ENCODE measurements at regions not wholly inside any gene's neighbourhood (a gene's known extent, or its start where the extent isn't known, plus 50 kb on each side); places are given as distances from the start of the nearest gene placed in this dataset.

- no peak for DNase-seq
Measured at GRCh38 chr20:22922987-22923386, 112.1 kb upstream of the SSTR4 start.

DNA sequence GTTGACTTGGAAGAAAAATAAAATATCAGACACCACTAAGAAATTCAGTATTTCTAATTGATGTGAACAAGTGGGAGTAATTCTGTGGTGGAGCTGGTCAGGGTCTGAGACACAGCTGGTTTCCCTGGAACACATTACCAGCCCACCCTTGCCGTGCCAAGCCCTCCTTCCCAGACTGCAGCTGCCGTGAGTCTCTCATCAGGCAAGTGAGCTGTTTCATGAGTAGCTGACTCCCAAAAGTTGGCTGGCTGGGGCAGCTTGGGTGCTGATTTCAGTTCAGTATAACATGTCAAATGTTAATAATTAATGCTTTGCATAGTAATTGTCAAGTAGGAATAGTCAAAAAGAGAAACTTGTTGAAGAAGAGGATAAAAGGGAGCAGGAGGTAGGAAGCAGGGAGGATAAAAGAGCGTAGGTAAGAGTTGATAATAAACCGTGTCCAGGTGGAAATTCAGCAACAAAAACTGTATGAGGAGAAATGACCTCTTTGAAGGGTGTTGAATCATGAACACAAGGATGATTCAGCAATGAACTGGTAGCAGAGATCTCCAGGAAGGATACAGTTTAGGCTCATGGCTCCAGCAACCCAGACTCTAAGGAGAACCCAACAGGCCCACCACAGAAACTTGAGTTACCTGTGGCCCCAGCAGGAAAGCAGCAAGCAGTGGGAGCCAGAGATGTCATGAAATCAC, 110.9 kb upstream of the SSTR4 start:
- DNase-seq: no peak

DNA sequence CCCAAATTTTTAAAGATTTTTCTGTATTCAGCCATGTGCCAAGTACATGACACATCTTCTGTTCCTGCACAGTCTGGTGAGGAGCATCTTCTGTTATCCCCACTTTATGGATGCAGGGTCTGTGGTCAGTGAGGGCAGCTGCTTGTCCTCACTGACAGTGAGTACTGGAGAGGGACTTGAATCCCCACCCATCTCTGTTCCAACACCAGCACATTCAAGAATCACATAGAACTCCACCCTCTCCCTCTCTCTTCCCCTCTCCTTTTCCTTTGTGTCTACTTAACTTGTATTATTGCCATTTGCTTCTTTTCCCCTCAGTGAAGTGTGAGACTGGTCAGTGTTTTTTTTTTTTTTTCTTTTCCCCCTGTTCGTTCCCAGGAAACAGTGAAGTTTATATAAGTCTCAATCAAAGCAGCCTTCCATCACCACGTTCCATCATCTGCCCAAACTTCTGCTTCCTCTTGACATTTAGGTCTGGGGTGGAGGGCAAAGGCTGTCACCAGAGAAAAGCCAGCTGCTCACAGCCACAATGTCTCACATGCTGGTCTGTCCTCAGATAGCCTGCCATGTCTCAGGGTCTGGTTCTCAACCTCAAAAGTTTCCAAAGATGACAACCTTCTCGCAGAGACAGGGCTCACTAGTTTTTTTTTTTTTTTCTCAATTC, 110.0 kb upstream of the SSTR4 start:
- DNase-seq: no peak

DNA sequence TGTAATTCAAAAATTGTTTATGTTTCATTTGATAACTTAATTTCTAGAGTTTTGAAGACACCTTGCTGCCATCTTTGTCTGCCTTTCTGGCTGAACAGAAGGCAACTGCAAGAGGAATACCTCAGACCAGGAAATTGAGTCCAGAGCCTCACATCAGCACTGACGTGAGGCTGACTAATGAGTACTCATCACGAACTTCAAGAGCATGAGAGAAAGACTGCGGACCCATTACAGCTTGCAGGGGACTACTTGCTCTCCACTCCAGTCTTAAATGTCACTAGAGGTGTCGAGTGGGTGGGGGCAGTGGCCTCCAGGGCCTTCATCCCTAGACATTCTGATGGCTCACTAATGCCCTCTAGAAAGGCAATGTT, 109.5 kb upstream of the SSTR4 start:
- no peak for DNase-seq

DNA sequence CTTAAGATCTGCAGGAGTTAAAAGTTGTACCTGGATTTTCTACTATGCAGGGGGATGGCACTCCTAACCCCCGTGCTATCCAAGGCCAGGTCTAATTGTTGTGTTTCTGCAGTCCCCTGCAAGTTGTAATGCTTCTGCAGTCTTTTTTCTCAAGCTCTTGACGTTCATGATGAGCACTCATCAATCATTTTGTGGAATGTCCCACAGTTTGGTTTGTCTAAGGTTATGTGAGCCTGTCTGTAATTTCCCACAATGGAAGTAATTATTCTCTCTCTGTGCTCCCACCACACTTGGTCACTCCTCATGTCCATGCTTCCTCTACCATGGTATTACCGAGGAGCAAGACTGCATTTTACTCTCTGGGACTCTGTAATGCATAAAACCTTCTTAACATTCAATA, 107.6 kb upstream of the SSTR4 start:
- DNase-seq: no peak

- DNase-seq: no peak
Measured at GRCh38 chr20:22928679-22929078, 106.4 kb upstream of the SSTR4 start.

GRCh38 chr20:22929661-22930060, 105.5 kb upstream of the SSTR4 start:
- DNase-seq: no peak

DNA sequence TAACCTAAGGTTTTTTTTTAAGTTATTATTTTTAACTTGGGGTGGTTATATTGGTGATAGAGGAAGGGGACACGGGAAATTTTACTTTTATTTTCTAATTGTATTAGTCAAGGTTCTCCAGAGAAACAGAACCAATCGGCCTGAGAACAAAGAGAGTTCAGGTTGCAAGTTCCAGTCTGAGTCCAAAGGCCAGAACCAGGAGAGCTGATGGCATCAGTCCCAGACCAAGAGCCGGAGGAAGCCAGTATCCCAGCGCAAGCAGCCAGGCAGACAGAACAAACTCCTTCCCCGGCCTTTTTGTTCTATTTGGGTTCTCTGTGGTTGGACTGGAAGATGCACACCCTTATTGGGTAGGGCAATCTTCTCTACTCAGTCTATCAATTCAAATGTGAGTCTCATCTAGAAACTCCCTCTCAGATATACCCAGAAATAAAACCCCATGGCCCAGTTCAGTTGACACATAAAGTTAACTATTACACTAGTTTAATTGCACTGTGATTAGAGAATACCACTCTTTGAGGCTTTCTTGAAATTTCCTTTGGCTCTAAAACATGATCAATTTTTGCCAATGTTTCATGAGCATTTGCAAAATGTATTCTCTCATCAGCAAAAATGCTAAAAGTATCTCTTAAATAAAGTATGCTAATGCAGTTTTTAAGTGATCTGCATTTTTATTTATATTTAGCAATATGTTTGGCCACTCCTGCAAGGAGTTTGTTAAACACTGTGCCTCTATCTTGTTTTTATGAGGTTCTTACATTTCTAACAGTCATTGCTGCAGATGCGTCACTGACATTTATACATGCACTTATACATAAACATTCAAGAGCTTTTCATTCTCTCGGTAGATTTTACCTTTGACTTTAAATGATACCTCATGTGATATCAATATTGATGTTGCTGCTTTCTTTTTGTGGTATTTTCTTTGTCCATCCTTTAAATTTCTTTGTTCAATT, 103.2 kb upstream of the SSTR4 start:
- DNase-seq: no peak

- no peak for DNase-seq
Measured at GRCh38 chr20:22939181-22939580, 95.9 kb upstream of the SSTR4 start.

DNA sequence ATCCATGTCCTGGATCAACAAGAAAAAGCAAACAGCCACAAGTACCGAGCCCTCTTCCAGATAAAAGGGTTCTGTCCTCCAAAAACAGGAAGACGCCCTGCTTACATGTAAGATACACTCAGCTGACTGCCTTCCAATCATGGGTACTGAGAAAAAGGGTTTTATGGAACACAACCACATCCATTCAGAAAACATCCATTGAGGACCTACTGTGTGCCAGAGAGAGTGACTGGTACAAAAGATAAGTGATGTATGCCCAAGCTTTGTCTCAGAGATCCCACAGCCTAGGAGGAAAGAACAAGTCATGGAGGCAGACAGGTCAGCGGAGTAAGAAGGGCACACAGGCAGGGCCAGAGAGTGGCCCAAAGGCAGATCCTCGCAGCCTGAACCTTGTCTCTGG, 94.8 kb upstream of the SSTR4 start:
- no peak for DNase-seq

DNA sequence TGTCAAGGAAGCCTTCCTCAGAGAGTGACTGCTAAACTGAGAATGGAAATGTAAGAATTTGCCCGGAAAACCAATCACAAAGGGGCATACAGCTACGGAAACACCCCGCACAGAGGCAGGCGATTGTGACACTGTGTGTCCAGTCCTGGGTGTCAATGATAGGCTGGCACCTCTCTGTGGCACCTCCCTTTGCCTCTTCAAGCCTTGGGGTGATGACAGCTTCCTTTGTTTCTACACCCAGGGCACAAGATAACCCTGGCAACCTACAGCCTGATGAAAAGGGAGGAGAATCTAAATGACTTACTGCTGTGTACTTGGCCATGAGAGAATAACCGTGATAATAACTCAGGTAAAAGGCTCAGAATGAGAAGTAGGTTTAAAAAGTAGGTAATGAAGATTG, 93.6 kb upstream of the SSTR4 start:
- no peak for DNase-seq

DNA sequence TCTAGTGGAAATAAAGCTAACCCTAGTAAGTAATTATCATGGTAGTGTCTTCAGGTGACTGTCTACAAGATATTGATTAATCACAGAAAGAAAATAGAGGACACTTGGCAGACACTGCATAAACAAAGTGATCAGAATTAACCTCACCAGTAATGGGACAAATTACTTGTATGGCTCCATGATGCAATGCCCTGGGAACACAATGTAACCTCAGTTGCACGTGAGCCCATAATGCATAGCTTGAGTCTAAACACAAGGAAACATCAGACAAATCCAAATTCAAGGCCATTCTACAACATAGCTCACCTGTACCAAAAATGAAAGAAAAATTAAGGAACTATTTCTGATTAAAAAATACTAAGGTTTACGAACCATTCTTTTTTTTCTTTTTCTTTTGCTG, 92.4 kb upstream of the SSTR4 start:
- DNase-seq: no peak

DNA sequence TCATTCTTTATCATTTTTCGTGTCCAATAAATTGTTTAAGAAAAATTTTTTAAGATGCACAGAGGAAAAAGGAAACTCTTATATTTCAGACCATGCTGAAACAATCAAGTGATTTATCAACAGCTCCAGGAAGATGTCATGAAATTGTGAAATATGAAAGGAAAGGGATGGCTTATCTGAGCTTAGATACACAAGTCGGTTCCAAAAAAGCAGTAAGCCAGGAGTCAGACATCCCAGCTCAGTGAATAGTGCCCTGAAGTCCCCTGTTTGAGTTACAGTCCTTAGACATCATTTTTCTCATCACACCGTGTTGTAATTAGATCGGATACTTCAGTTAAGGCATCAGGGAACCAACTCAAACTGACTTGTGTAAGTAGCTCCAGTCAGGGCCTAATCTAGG, 91.0 kb upstream of the SSTR4 start:
- no peak for DNase-seq

DNA sequence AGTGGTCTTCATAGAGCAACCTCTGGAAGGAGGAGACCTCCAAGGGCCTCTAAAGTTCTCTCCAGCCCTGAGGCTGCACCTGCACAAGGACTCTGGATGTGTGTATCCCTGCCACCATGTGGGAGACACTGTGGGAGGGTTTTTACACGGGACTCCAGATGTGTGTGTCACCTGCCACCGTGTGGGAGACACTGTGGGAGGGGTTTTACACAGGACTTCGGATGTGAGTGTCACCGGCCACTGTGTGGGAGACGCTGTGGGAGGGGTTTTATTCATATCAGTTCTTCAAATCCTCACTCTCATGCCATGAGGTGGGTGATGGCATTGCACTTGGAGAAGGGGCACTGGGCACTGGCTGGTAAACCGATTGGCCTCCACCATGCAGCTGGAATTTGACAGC, 90.2 kb upstream of the SSTR4 start:
- no peak for DNase-seq

- DNase-seq: no peak
Measured at GRCh38 chr20:22946596-22946995, 88.5 kb upstream of the SSTR4 start.

DNA sequence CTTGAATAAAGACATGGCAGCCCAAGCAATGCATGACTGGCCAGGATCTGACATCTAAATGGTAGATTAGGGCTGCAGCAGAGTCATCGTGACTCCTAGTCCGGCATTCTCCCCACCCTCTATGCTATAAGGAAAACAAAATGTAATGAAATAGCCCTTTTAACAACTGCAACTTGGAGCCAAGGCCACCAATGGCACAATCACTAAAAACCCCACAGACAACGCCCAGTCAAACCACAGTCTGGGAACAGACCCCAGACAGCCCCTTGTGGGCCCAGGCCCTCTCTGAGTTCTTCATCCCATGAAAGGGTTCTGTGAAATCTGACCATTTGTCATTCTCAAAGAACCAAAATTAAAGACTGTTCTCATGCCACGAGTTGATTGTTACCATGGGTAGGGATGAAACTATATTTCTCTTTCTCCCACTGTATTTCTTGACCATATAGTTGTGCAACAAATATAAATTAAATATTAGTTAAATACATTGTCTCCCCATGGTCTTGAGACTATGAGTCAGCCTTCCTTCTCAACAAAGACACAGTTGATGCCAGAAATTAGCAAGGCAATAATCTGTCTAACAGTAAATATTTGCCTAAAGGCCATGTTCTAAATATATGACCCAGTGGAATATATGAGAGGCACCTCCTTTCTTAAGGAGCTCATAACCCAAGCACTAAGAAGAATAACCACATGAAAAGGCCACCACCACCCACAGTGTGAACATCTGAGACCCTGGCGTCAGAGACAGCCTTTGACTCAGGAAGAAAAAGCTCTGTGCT, 85.6 kb upstream of the SSTR4 start:
- no peak for DNase-seq

GRCh38 chr20:22951966-22952365, 83.1 kb upstream of the SSTR4 start:
- DNase-seq: no peak

GRCh38 chr20:22954661-22955060, 80.5 kb upstream of the SSTR4 start:
- DNase-seq: no peak

- DNase-seq: no peak
Measured at GRCh38 chr20:22958390-22958789, 76.7 kb upstream of the SSTR4 start.

DNA sequence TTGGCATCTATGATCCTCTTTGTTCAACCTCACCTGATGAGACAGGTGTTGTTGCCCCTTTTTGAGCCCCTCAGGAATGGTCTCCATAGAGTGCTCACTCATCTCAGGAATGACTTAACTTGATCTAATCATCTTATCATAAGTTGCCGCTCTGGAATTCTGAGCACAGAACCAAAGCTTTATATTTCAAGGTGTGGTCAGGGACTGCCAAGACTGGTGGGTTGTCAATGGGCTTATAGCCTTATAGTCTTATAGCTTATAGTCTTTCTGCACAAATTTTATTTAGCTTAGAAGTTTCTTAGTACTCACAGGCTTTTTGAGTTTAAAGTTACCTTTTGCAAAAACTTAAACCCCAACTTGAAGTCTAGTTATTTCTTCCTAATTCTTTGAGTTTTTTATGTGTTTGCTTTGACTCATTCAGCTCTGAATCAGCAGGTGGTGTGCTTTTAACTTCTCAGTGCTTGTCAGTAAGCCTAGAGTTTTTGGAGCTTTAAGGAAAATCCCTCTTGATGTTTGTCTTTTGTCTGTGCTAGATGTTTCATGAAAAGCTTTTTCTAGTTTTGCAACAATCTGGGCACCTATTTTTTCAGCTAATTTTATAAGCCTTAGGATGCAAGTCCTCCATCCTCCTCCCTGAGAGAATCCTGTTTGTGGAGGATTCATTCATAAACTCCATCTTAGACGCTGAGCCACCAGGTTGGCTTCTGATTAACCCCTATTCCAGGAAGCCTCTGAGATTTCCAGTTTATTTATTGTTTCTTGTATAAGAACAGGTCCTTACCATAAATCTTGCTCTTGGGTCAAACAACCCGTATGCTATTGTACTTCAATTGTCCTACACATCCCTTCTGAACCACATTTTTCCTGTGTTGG, 72.3 kb upstream of the SSTR4 start:
- no peak for DNase-seq

DNA sequence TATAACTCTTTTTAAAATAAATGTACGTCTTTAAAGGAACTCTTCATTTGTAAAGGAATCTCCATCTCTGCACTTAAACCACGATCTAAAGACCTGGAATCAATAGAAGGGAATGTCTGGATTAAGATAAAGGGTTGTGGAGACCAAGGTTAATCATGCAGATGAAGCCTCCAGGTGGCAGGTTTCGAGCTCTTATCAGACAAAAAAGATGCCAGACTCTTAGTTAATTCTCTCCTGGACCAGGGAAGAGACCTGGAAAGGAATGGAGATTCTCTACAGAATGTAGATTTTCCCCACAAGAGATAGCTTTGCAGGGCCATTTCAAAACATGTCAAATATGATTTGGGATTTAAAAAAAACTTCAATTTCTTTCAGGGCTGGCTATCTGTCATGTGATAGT, 71.5 kb upstream of the SSTR4 start:
- DNase-seq: no peak
